Activated CD4-positive, alpha-beta T cell treated with anti-CD3 and anti-CD28 coated beads, Interleukin-2, amount 10 ng/mL, durations not matched to agents 7 days and 5 days (primary cell): ENCODE measurements at regions not wholly inside any gene's neighbourhood (a gene's known extent, or its start where the extent isn't known, plus 50 kb on each side); places are given as distances from the start of the nearest gene placed in this dataset.
"Not testable (repeated sequence)": the region's sequence is repeated elsewhere in the genome, so short reads cannot be mapped to it uniquely, and the experiment has no call there.

ENCODE experiments used
- CTCF ChIA-PET: fragments of 350-600 bp; sonication (Branson Sonifier 250); formaldehyde crosslinking; loops from one replicate; lab custom pipeline; 2021; ENCODE audit warnings: antibody characterized with exemption; lab: Charles Lee
- POLR2A ChIA-PET: fragments of 350-600 bp; sonication (Branson Sonifier 250); formaldehyde crosslinking; loops from one replicate; lab custom pipeline; 2021; ENCODE audit warnings: antibody characterized with exemption; lab: Charles Lee
- DNase-seq: peaks from one replicate; pipeline ENCODE4 v3.0.0-alpha.2; 2020
- H3K27ac Mint-ChIP-seq: one replicate; pipeline ENCODE4 v1.8.0; 2021; ENCODE audit warnings: mild to moderate bottlenecking, moderate library complexity, mixed read lengths
- H3K27me3 Mint-ChIP-seq: one replicate; pipeline ENCODE4 v1.8.0; 2021; ENCODE audit warnings: mixed read lengths
- H3K36me3 Mint-ChIP-seq: one replicate; pipeline ENCODE4 v1.8.0; 2021; ENCODE audit warnings: low read depth, mixed read lengths
- H3K4me1 Mint-ChIP-seq: one replicate; pipeline ENCODE4 v1.8.0; 2021; ENCODE audit warnings: mixed read lengths
- H3K4me3 Mint-ChIP-seq: one replicate; pipeline ENCODE4 v1.8.0; 2021; ENCODE audit warnings: mild to moderate bottlenecking, moderate library complexity, mixed read lengths
- H3K9me3 Mint-ChIP-seq: one replicate; pipeline ENCODE4 v1.8.0; 2021; ENCODE audit warnings: mixed read lengths

- Mint-ChIP-seq H3K4me3 (no peak overlapping the region), H3K9me3 (no peaks in the 10 kb centered on the region), H3K27ac (no peak overlapping the region), H3K27me3 (no peaks in the 10 kb centered on the region), H3K36me3 (no peaks in the 10 kb centered on the region), H3K4me1 (no peaks in the 10 kb centered on the region)
- ChIA-PET CTCF (no interaction called here), POLR2A (no interaction called here)
- DNase-seq, result no peak
Measured at GRCh38 chr14:37723515-37723914, 128.1 kb downstream of the TTC6 start.

GRCh38 chr14:37726708-37727107 is 131.3 kb downstream of the TTC6 start:
- no peak overlapping the region for H3K4me3 Mint-ChIP-seq
- no peaks in the 10 kb centered on the region for H3K36me3 Mint-ChIP-seq
- DNase-seq, result no peak
- CTCF ChIA-PET, result no interaction called here
- H3K9me3 Mint-ChIP-seq, result no peaks in the 10 kb centered on the region
- no peak overlapping the region for H3K27ac Mint-ChIP-seq
- POLR2A ChIA-PET, result no interaction called here
- no peaks in the 10 kb centered on the region for H3K27me3 Mint-ChIP-seq
- no peaks in the 10 kb centered on the region for H3K4me1 Mint-ChIP-seq

DNA sequence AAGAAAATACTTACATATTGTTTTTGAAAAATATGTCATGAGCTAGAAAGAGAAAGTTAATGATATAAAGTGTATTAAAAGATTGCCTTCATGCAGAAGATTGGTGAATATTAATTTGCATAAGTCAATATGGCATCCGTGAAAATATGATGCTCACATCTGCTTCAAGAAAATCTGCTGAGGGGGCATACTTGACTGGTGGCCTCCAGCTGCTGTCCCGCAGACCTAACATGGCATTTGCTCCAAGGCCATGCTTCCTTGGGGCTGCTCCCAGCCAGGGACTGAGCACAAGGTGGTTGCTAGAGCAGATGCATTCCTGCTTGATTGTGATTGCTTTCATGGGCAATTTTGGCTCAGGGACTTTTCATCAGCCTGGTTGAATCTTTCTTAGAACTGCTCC is 133.8 kb downstream of the TTC6 start:
- no peaks in the 10 kb centered on the region for H3K36me3 Mint-ChIP-seq
- no peaks in the 10 kb centered on the region for H3K27me3 Mint-ChIP-seq
- no peak overlapping the region for H3K27ac Mint-ChIP-seq
- H3K4me1 Mint-ChIP-seq, result no peaks in the 10 kb centered on the region
- POLR2A ChIA-PET, result no interaction called here
- DNase-seq, result no peak
- H3K4me3 Mint-ChIP-seq, result no peak overlapping the region
- CTCF ChIA-PET, result no interaction called here
- H3K9me3 Mint-ChIP-seq, result no peaks in the 10 kb centered on the region

- ChIA-PET POLR2A (interaction anchor here (0.6 kb wide), 1 partner anchor 44 kb away, joined by 3 read pairs; no protein-coding TSS in a partner anchor), CTCF (no interaction called here)
- Mint-ChIP-seq H3K36me3 (no peaks in the 10 kb centered on the region), H3K4me3 (no peak overlapping the region), H3K27me3 (no peaks in the 10 kb centered on the region), H3K4me1 (no peaks in the 10 kb centered on the region), H3K9me3 (no peaks in the 10 kb centered on the region), H3K27ac (no peak overlapping the region)
- DNase-seq, result no peak
Measured at GRCh38 chr14:37731094-37731493, 135.7 kb downstream of the TTC6 start.

DNA sequence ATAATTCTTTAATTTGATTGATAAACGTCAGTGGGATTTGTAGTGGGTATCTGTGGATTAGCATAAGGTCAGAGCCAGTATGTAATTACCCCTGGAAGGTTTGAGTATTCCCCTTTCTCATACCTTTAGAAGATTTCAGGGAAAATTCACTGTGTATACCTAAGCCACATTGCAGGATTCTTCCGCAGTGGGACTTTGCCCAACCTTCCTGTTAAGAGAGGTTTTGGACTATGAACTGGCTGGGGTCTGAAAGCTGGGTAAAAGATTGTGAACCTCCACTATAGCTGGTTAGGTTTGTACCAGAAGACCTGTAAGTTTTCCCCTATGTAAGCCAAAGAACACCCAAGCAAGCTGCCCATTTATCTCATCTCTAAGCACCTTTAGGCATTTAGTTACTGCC is 150.2 kb downstream of the TTC6 start:
- no peak overlapping the region for H3K4me3 Mint-ChIP-seq
- ChIA-PET POLR2A (no interaction called here), CTCF (no interaction called here)
- no peaks in the 10 kb centered on the region for H3K4me1 Mint-ChIP-seq
- no peaks in the 10 kb centered on the region for H3K9me3 Mint-ChIP-seq
- H3K27ac Mint-ChIP-seq, result no peak overlapping the region
- H3K27me3 Mint-ChIP-seq, result no peaks in the 10 kb centered on the region
- DNase-seq, result no peak
- no peaks in the 10 kb centered on the region for H3K36me3 Mint-ChIP-seq

DNA sequence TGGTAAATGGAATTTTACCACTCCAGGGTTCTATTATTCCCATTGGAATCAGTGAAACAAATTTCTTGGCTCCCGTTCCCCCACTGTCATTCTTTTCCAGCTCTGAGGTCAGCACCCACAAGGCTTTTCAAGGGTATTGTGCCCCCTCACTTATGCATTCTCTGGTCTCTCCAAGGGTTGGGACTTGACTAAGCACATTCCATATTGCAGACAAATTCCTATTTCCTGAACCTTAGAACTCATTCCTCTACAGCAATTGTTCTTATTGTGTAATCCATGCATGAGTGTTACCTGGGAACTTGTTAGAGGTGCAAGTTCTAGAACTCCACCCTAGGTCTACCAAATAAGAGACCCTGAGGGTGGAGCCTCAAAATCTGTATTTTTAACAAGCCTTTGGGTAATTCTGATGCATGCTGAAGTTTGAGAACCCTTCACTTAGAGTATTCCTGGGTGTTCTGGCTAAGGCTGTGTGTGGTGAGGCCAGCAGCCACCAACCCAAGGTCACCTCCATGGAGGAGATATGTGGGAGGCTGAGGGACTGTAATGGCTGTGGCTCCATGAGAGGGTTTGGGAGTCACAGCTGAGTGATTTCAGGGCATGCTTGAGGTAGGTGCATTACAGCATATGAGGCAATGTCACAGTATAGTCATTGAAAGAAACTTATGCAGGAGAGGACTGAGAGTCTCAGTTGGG is 150.9 kb downstream of the TTC6 start:
- ChIA-PET CTCF (no interaction called here), POLR2A (no interaction called here)
- Mint-ChIP-seq H3K9me3 (no peaks in the 10 kb centered on the region), H3K27me3 (no peaks in the 10 kb centered on the region), H3K4me3 (no peak overlapping the region), H3K4me1 (no peaks in the 10 kb centered on the region), H3K27ac (no peak overlapping the region), H3K36me3 (no peaks in the 10 kb centered on the region)
- no peak for DNase-seq

DNA sequence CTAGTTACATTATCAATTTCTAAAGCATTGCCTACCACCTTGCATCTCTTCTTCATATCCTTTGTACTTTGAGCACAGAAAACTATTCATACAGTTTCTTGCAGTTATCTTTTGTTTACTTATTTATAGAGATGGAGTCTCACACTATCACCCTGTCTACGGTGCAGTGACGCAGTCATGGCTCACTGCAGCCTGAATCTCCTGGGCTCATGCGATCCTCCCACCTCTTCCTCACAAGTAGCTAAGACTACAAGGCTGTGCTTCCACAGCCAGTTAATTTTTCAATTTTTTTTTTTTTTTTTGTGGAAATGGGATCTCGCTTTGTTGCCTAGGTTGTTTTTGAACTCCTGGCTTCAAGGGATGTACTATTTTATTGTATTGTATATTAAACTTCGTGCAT is 158.0 kb downstream of the TTC6 start:
- no peak for DNase-seq
- POLR2A ChIA-PET, result no interaction called here
- Mint-ChIP-seq H3K9me3 (peaks cover 2% of the 10 kb centered on the region), H3K4me3 (no peak overlapping the region), H3K36me3 (no peaks in the 10 kb centered on the region), H3K27ac (no peak overlapping the region), H3K27me3 (no peaks in the 10 kb centered on the region), H3K4me1 (no peaks in the 10 kb centered on the region)
- CTCF ChIA-PET, result interaction anchor here (0.6 kb wide), 1 partner anchor 136 kb away, joined by 4 read pairs; no protein-coding TSS in a partner anchor

DNA sequence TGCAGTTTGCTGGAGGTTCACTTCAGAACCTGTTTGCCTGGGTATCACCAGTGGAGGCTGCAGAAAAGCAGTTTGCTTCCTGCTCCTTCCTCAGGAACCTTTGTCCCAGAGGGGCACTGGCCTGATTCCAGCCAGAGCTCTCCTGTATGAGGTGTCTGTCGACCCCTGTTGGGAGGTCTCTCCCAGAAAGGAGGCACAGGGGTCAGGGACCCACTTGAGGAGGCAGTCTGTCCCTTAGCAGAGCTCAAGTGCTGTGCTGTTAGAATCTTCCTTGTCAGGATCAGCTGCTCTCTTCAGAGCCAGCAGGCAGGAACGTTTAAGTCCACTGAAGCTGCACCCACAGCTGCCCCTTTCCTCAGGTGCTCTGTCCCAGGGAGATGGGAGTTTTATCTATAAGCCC is 164.8 kb downstream of the TTC6 start:
- H3K9me3 Mint-ChIP-seq, DNase-seq, POLR2A ChIA-PET, H3K27me3 Mint-ChIP-seq, CTCF ChIA-PET, H3K27ac Mint-ChIP-seq, H3K36me3 Mint-ChIP-seq, H3K4me3 Mint-ChIP-seq, H3K4me1 Mint-ChIP-seq: not testable (repeated sequence)

DNA sequence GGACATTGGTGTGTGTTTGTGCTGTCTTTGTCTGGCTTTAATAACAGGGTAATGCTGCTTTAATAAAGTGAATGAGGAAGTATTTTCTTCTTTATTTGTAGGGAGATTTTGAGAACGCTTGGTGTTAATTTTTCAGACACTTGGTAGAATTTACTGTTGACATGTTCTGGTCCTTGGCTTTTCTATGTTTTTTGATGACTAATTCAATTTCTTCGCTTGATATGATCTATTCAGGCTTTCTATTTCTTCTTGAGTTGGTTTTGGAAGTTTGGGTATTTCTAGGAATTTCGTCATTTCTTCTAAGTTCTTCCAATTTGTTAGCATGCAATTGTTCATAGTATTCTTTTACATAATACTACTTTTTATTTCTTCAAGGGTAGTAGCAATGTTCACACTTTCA is 167.8 kb downstream of the TTC6 start:
- Mint-ChIP-seq H3K27ac (no peak overlapping the region), H3K9me3 (peaks cover 7% of the 10 kb centered on the region), H3K4me1 (no peaks in the 10 kb centered on the region), H3K36me3 (no peaks in the 10 kb centered on the region), H3K4me3 (no peak overlapping the region), H3K27me3 (no peaks in the 10 kb centered on the region)
- ChIA-PET POLR2A (no interaction called here), CTCF (no interaction called here)
- no peak for DNase-seq

DNA sequence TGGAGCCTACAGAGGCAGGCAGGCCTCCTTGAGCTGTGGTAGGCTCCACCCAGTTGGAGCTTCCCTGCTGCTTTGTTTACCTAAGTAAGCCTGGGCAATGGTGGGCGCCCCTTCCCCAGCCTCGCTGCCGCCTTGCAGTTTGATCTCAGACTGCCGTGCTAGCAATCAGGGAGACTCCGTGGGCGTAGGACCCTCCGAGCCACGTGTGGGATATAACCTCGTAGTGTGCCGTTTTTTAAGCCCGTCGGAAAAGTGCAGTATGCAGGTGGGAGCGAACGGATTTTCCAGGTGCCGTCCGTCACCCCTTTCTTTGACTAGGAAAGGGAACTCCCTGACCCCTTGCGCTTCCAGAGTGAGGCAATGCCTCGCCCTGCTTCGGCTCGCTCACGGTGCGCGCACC is 176.9 kb downstream of the TTC6 start:
- peaks cover 19% of the 10 kb centered on the region for H3K9me3 Mint-ChIP-seq
- POLR2A ChIA-PET, H3K27ac Mint-ChIP-seq, H3K36me3 Mint-ChIP-seq, DNase-seq, H3K4me1 Mint-ChIP-seq, H3K27me3 Mint-ChIP-seq, CTCF ChIA-PET, H3K4me3 Mint-ChIP-seq: not testable (repeated sequence)

DNA sequence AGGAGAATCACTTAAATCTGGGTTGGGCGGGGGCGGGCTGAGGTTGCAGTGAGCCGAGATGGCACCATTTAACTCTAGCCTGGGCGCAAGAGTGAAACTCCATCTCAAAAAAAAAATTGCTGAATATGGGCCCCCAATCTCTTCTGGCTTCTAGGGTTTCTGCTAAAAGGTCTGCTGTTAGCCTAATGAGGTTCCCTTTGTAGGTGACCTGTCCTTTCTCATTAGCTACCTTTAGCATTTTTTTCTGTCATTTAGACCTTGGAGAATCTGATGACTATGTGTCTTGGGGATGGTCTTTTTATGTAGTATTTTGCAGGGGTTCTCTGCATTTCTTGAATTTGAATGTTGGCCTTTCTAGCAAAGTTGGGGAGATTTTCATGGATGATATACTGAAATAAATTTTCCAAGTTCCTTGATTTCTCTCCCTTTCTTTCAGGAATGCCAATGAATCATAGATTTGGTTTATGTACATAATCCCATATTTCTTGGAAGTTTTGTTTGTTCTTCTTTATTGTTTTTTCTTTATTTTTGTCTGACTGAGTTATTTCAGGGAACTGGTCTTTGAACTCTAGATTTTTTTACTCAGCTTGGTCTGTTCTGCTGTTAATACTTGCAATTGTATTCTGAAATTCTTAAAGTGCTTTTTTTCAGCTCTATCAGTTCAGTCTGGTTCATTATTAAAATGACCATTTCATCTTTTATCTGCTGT is 181.5 kb downstream of the TTC6 start:
- DNase-seq, result no peak
- CTCF ChIA-PET, result no interaction called here
- Mint-ChIP-seq H3K9me3 (peaks cover 24% of the 10 kb centered on the region), H3K4me1 (no peaks in the 10 kb centered on the region), H3K27me3 (no peaks in the 10 kb centered on the region), H3K4me3 (no peak overlapping the region), H3K27ac (no peak overlapping the region), H3K36me3 (no peaks in the 10 kb centered on the region)
- POLR2A ChIA-PET, result no interaction called here

GRCh38 chr14:37778135-37778943 is 182.9 kb downstream of the TTC6 start:
- no peak for DNase-seq
- Mint-ChIP-seq H3K36me3 (no peaks in the 10 kb centered on the region), H3K27me3 (no peaks in the 10 kb centered on the region), H3K27ac (no peak overlapping the region), H3K9me3 (peaks cover 16% of the 10 kb centered on the region), H3K4me1 (no peaks in the 10 kb centered on the region), H3K4me3 (no peak overlapping the region)
- ChIA-PET CTCF (no interaction called here), POLR2A (no interaction called here)

- Mint-ChIP-seq H3K27ac (no peak overlapping the region), H3K27me3 (no peaks in the 10 kb centered on the region)
Measured at GRCh38 chr14:37779480-37779879, 184.1 kb downstream of the TTC6 start.

More at GRCh38 chr14:37779480-37779879, 184.1 kb downstream of the TTC6 start:
- ChIA-PET POLR2A (no interaction called here), CTCF (no interaction called here)
- no peak for DNase-seq
- H3K36me3 Mint-ChIP-seq, result no peaks in the 10 kb centered on the region
- no peaks in the 10 kb centered on the region for H3K4me1 Mint-ChIP-seq
- H3K9me3 Mint-ChIP-seq, result peaks cover 11% of the 10 kb centered on the region
- H3K4me3 Mint-ChIP-seq, result no peak overlapping the region
